ENCODE measurements at regions not wholly inside any gene's neighbourhood (a gene's known extent, or its start where the extent isn't known, plus 50 kb on each side); places are given as distances from the start of the nearest gene placed in this dataset.
"Not testable (repeated sequence)": the region's sequence is repeated elsewhere in the genome, so short reads cannot be mapped to it uniquely, and the experiment has no call there.

GRCh38 chr3:162936706-162937105 lies 1440.1 kb downstream of the OTOL1 start:
- no peak for DNase-seq

- no peak for DNase-seq
Observed at GRCh38 chr3:162938083-162938482, 1441.5 kb downstream of the OTOL1 start.

GRCh38 chr3:162945626-162946025 lies 1449.0 kb downstream of the OTOL1 start:
- DNase-seq, result no peak

GRCh38 chr3:162956711-162957110 lies 1460.1 kb downstream of the OTOL1 start:
- no peak for DNase-seq

- DNase-seq, result no peak
Observed at GRCh38 chr3:162960269-162960668, 1463.7 kb downstream of the OTOL1 start.

- DNase-seq, result no peak
Observed at GRCh38 chr3:162970292-162970691, 1473.7 kb downstream of the OTOL1 start.

- DNase-seq, result no peak
Observed at GRCh38 chr3:162971715-162972114, 1475.1 kb downstream of the OTOL1 start.

GRCh38 chr3:162973428-162973917 lies 1476.9 kb downstream of the OTOL1 start:
- DNase-seq, result no peak

GRCh38 chr3:162978136-162978535 lies 1481.5 kb downstream of the OTOL1 start:
- no peak for DNase-seq

GRCh38 chr3:162984746-162985145 lies 1488.1 kb downstream of the OTOL1 start:
- DNase-seq, result no peak

- not testable (repeated sequence) for DNase-seq
Observed at GRCh38 chr3:162987085-162987794, 1490.6 kb downstream of the OTOL1 start.

GRCh38 chr3:162992741-162993140 lies 1496.1 kb downstream of the OTOL1 start:
- DNase-seq, result no peak

- DNase-seq, result no peak
Observed at GRCh38 chr3:162994165-162994564, 1497.6 kb downstream of the OTOL1 start.

- no peak for DNase-seq
Observed at GRCh38 chr3:162996368-162996767, 1499.8 kb downstream of the OTOL1 start.

GRCh38 chr3:162998205-162998604 lies 1501.6 kb downstream of the OTOL1 start:
- DNase-seq, result no peak

GRCh38 chr3:163011596-163011995 lies 1515.0 kb downstream of the OTOL1 start:
- DNase-seq, result no peak

GRCh38 chr3:163016251-163016650 lies 1519.6 kb downstream of the OTOL1 start:
- no peak for DNase-seq

- no peak for DNase-seq
Observed at GRCh38 chr3:163018067-163018466, 1521.5 kb downstream of the OTOL1 start.

- DNase-seq, result no peak
Observed at GRCh38 chr3:163018664-163019063, 1522.1 kb downstream of the OTOL1 start.

- no peak for DNase-seq
Observed at GRCh38 chr3:163019260-163019659, 1522.7 kb downstream of the OTOL1 start.

- DNase-seq, result no peak
Observed at GRCh38 chr3:163033652-163034051, 1537.0 kb downstream of the OTOL1 start.

- DNase-seq, result no peak
Observed at GRCh38 chr3:163039636-163040035, 1543.0 kb downstream of the OTOL1 start.

GRCh38 chr3:163043074-163043473 lies 1546.5 kb downstream of the OTOL1 start:
- no peak for DNase-seq

GRCh38 chr3:163045945-163046344 lies 1549.3 kb downstream of the OTOL1 start:
- DNase-seq, result no peak

- no peak for DNase-seq
Observed at GRCh38 chr3:163048881-163049280, 1552.3 kb downstream of the OTOL1 start.

Measured in suppressor macrophage treated with lipopolysaccharide for 1 hour (primary cell).